GM11168 (cell line): ENCODE measurements at regions not wholly inside any gene's neighbourhood (a gene's known extent, or its start where the extent isn't known, plus 50 kb on each side); places are given as distances from the start of the nearest gene placed in this dataset.
"Not testable (repeated sequence)": the region's sequence is repeated elsewhere in the genome, so short reads cannot be mapped to it uniquely, and the experiment has no call there.

Source experiments
- in situ Hi-C: fragments of 300-500 bp; cut with MboI; formaldehyde crosslinking; loops from one replicate; pipeline ENCODE4 v1.12.0; 2022; ENCODE audit warnings: low sequenced_read_pairs; ENCODE audit not compliant: unreplicated experiment

- in situ Hi-C loops, result not testable (repeated sequence)
Measured at GRCh38 chr2:59157908-59158307, 916.8 kb upstream of the FANCL start.

GRCh38 chr2:59151805-59152204 is 910.7 kb upstream of the FANCL start:
- in situ Hi-C loops, result no loop called here

- in situ Hi-C loops, result no loop called here
Measured at GRCh38 chr2:59150217-59150849, 909.2 kb upstream of the FANCL start.

- in situ Hi-C loops, result no loop called here
Measured at GRCh38 chr2:59149271-59149670, 908.1 kb upstream of the FANCL start.

- in situ Hi-C loops, result no loop called here
Measured at GRCh38 chr2:59112258-59112657, 871.1 kb upstream of the FANCL start.

GRCh38 chr2:59096973-59097372 is 855.8 kb upstream of the FANCL start:
- in situ Hi-C loops, result no loop called here

GRCh38 chr2:59093571-59093970 is 852.4 kb upstream of the FANCL start:
- in situ Hi-C loops, result no loop called here

GRCh38 chr2:59084326-59084725 is 843.2 kb upstream of the FANCL start:
- in situ Hi-C loops, result no loop called here

GRCh38 chr2:59083075-59083828 is 842.1 kb upstream of the FANCL start:
- in situ Hi-C loops, result no loop called here

- in situ Hi-C loops, result no loop called here
Measured at GRCh38 chr2:59082657-59083056, 841.5 kb upstream of the FANCL start.

- in situ Hi-C loops, result no loop called here
Measured at GRCh38 chr2:59080451-59081181, 839.5 kb upstream of the FANCL start.

- in situ Hi-C loops, result no loop called here
Measured at GRCh38 chr2:59077981-59078531, 836.9 kb upstream of the FANCL start.

GRCh38 chr2:59077026-59077725 is 836.1 kb upstream of the FANCL start:
- in situ Hi-C loops, result no loop called here

GRCh38 chr2:59076079-59076619 is 835.0 kb upstream of the FANCL start:
- in situ Hi-C loops, result no loop called here

- in situ Hi-C loops, result no loop called here
Measured at GRCh38 chr2:59074071-59074470, 832.9 kb upstream of the FANCL start.

- in situ Hi-C loops, result no loop called here
Measured at GRCh38 chr2:59073286-59073685, 832.2 kb upstream of the FANCL start.

- in situ Hi-C loops, result no loop called here
Measured at GRCh38 chr2:59068255-59068654, 827.1 kb upstream of the FANCL start.

- in situ Hi-C loops, result no loop called here
Measured at GRCh38 chr2:59066787-59067399, 825.8 kb upstream of the FANCL start.

- in situ Hi-C loops, result no loop called here
Measured at GRCh38 chr2:59047373-59047995, 806.4 kb upstream of the FANCL start.
